ENCODE measurements at regions not wholly inside any gene's neighbourhood (a gene's known extent, or its start where the extent isn't known, plus 50 kb on each side); places are given as distances from the start of the nearest gene placed in this dataset.
A peak's percentile ranks its signal among the peaks of the same experiment; 100 is the strongest.

GRCh38 chr20:7291946-7292345, 524.5 kb downstream of the BMP2 start (continued):
- TF ChIP-seq ZNF462 (CRISPR knock-in tag; IDR thresholded peaks at IDR 0.05): no peak
- no peak for TF ChIP-seq ZNF114 (CRISPR knock-in tag; IDR thresholded peaks at IDR 0.05)
- no peak for TF ChIP-seq NANOG (IDR thresholded peaks at IDR 0.05; ENCODE audit: borderline replicate concordance)

- Histone ChIP-seq H4K20me1 (replicated peaks; ENCODE audit: insufficient read depth) (no peaks in the 10 kb centered on the region), H3K4me3 (no peak overlapping the region), H3K27ac (ENCODE audit: low read depth) (no peak overlapping the region), H3K9me2 (ENCODE audit: insufficient read depth) (no peaks in the 10 kb centered on the region), H3K4me1 (ENCODE audit: insufficient read depth) (peaks cover 8% of the 10 kb centered on the region), H3K27me3 (ENCODE audit: insufficient read depth) (no peaks in the 10 kb centered on the region), H3K36me3 (ENCODE audit: insufficient read depth) (no peaks in the 10 kb centered on the region), H2AFZ (no peak overlapping the region), H3F3A (replicated peaks; ENCODE audit: low read depth) (no peaks in the 10 kb centered on the region), H3K4me2 (no peak overlapping the region), H3K79me2 (replicated peaks; ENCODE audit: insufficient read depth) (no peaks in the 10 kb centered on the region)
- Mint-ChIP-seq H3K27ac (peak overlapping the region; percentile 28; the same call in 1 of the 2 replicates), H3K36me3 (ENCODE audit: low read depth) (no peaks in the 10 kb centered on the region), H3K4me3 (no peak overlapping the region), H3K4me1 (peaks cover 14% of the 10 kb centered on the region; the same call in 2 of the 3 replicates), H3K9me3 (no peaks in the 10 kb centered on the region), H3K27me3 (ENCODE audit: insufficient read depth, low read depth, poor library complexity) (peaks cover 7% of the 10 kb centered on the region)
- DNase-seq (ENCODE audit: low spot score): no peak
- ATAC-seq: no peak
- TF ChIP-seq ETS1 (IDR thresholded peaks at IDR 0.05) (no peak), REST (IDR thresholded peaks at IDR 0.05; ENCODE audit: unreplicated experiment) (no peak), ZNF114 (CRISPR knock-in tag; IDR thresholded peaks at IDR 0.05) (no peak)
These were observed 527.4 kb downstream of the BMP2 start for GRCh38 chr20:7294816-7295360.

Data from GM23338 (cell line).